ENCODE measurements at regions not wholly inside any gene's neighbourhood (a gene's known extent, or its start where the extent isn't known, plus 50 kb on each side); places are given as distances from the start of the nearest gene placed in this dataset.

DNA sequence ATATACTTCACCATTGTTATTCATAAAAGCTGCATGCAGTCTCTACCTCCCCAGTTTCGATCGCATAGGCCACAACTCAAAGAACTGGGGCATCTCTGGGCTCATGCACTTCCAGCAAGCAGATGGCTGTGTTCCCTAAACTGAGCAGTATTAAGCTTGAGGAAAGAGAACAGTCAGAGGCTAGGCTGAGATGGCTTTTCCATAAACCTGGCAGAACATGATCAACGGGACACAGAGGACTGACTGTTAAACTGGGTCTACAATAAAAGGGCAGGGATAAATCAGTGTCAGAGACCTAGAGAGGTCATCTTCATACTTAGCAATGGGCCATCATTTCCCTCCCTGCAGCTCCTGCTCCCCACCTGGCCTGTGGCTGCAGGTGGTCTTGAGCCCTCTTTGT is 171.0 kb upstream of the NECTIN1 start:
- no peak for TF ChIP-seq EZH2 (IDR thresholded peaks at IDR 0.05; ENCODE audit: low read depth, unreplicated experiment)
- no peak for TF ChIP-seq EZH2phosphoT487 (IDR thresholded peaks at IDR 0.05; ENCODE audit: unreplicated experiment)
- TF ChIP-seq CREB1 (CRISPR knock-in tag; IDR thresholded peaks at IDR 0.05; ENCODE audit: low read depth) = no peak
- TF ChIP-seq NANOG (IDR thresholded peaks at IDR 0.05; ENCODE audit: borderline replicate concordance) = no peak
- no peak for TF ChIP-seq STAT1 (IDR thresholded peaks at IDR 0.05; ENCODE audit: unreplicated experiment)
- TF ChIP-seq, protein P1, sequence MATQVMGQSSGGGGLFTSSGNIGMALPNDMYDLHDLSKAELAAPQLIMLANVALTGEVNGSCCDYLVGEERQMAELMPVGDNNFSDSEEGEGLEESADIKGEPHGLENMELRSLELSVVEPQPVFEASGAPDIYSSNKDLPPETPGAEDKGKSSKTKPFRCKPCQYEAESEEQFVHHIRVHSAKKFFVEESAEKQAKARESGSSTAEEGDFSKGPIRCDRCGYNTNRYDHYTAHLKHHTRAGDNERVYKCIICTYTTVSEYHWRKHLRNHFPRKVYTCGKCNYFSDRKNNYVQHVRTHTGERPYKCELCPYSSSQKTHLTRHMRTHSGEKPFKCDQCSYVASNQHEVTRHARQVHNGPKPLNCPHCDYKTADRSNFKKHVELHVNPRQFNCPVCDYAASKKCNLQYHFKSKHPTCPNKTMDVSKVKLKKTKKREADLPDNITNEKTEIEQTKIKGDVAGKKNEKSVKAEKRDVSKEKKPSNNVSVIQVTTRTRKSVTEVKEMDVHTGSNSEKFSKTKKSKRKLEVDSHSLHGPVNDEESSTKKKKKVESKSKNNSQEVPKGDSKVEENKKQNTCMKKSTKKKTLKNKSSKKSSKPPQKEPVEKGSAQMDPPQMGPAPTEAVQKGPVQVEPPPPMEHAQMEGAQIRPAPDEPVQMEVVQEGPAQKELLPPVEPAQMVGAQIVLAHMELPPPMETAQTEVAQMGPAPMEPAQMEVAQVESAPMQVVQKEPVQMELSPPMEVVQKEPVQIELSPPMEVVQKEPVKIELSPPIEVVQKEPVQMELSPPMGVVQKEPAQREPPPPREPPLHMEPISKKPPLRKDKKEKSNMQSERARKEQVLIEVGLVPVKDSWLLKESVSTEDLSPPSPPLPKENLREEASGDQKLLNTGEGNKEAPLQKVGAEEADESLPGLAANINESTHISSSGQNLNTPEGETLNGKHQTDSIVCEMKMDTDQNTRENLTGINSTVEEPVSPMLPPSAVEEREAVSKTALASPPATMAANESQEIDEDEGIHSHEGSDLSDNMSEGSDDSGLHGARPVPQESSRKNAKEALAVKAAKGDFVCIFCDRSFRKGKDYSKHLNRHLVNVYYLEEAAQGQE (IDR thresholded peaks at IDR 0.05; ENCODE audit: unreplicated experiment) = no peak
- H3K4me2 ChIP-seq = no peak overlapping the region
- no peak overlapping the region for H2AFZ ChIP-seq
- H3K4me3 ChIP-seq = no peak overlapping the region
- no peak; the same call in 2 of the 3 replicates for ATAC-seq
- Mint-ChIP-seq H3K4me1 (peaks cover 18% of the 10 kb centered on the region), H3K27me3 (ENCODE audit: insufficient read depth, low read depth, poor library complexity) (peaks cover 10% of the 10 kb centered on the region), H3K9me3 (no peaks in the 10 kb centered on the region), H3K36me3 (ENCODE audit: low read depth) (no peaks in the 10 kb centered on the region), H3K4me3 (no peak overlapping the region), H3K27ac (no peak overlapping the region)
- no peaks in the 10 kb centered on the region for H4K20me1 ChIP-seq (replicated peaks; ENCODE audit: insufficient read depth)
- H3K27ac ChIP-seq (ENCODE audit: low read depth) = no peak overlapping the region
- no peaks in the 10 kb centered on the region for H3K27me3 ChIP-seq (ENCODE audit: insufficient read depth)
- no peaks in the 10 kb centered on the region for H3K36me3 ChIP-seq (ENCODE audit: insufficient read depth)
- no peaks in the 10 kb centered on the region for H3K79me2 ChIP-seq (replicated peaks; ENCODE audit: insufficient read depth)
- peaks cover 6% of the 10 kb centered on the region; the same call in 1 of the 2 replicates for H3K4me1 ChIP-seq (ENCODE audit: insufficient read depth)
- no peaks in the 10 kb centered on the region; the same call in 1 of the 2 replicates for H3K9me2 ChIP-seq (ENCODE audit: insufficient read depth)
- DNase-seq (ENCODE audit: low spot score) = no peak
- no peaks in the 10 kb centered on the region for H3F3A ChIP-seq (replicated peaks; ENCODE audit: low read depth)

DNA sequence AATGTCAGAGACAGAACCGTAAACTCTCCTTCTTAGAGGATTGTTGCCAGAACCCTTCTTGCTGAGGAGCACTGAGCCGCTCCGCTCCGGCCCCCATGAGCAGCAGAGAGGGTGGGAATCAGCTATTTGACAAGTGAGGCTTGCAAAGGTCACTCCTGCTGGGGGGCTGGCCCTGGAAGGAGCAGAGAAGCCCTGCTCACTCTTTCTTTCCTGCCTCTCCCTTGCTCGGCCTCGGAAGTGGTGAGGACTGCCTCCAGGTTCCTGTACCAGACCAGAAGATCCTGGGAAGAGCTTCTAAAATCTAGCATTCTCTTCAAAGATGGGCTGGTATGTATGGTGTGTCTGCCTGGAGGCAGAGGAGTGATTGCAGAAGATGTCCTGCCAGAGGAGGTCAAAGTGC is 168.6 kb upstream of the NECTIN1 start:
- Histone ChIP-seq H3K9me2 (ENCODE audit: insufficient read depth) (no peaks in the 10 kb centered on the region), H3K27me3 (ENCODE audit: insufficient read depth) (no peaks in the 10 kb centered on the region), H4K20me1 (replicated peaks; ENCODE audit: insufficient read depth) (no peaks in the 10 kb centered on the region), H2AFZ (no peak overlapping the region), H3K36me3 (ENCODE audit: insufficient read depth) (no peaks in the 10 kb centered on the region), H3K4me1 (ENCODE audit: insufficient read depth) (peaks cover 6% of the 10 kb centered on the region; the same call in 1 of the 2 replicates), H3F3A (replicated peaks; ENCODE audit: low read depth) (no peaks in the 10 kb centered on the region), H3K4me3 (no peak overlapping the region), H3K4me2 (no peak overlapping the region), H3K27ac (ENCODE audit: low read depth) (no peak overlapping the region), H3K79me2 (replicated peaks; ENCODE audit: insufficient read depth) (no peaks in the 10 kb centered on the region)
- DNase-seq (ENCODE audit: low spot score) (no peak), ATAC-seq (no peak)
- no peak overlapping the region for H3K27ac Mint-ChIP-seq
- H3K4me3 Mint-ChIP-seq = no peak overlapping the region
- peaks cover 10% of the 10 kb centered on the region for H3K27me3 Mint-ChIP-seq (ENCODE audit: insufficient read depth, low read depth, poor library complexity)
- peaks cover 21% of the 10 kb centered on the region for H3K4me1 Mint-ChIP-seq
- H3K9me3 Mint-ChIP-seq = no peaks in the 10 kb centered on the region
- no peaks in the 10 kb centered on the region for H3K36me3 Mint-ChIP-seq (ENCODE audit: low read depth)
- TF ChIP-seq ZNF114 (CRISPR knock-in tag; IDR thresholded peaks at IDR 0.05) (no peak), STAT1 (IDR thresholded peaks at IDR 0.05; ENCODE audit: unreplicated experiment) (no peak), EZH2phosphoT487 (IDR thresholded peaks at IDR 0.05; ENCODE audit: unreplicated experiment) (no peak), ZNF331 (CRISPR knock-in tag; IDR thresholded peaks at IDR 0.05; ENCODE audit: low read depth) (no peak), POLR2AphosphoS5 (IDR thresholded peaks at IDR 0.05; ENCODE audit: low read depth) (no peak), JUNB (IDR thresholded peaks at IDR 0.05; ENCODE audit: unreplicated experiment) (no peak), EZH2 (IDR thresholded peaks at IDR 0.05; ENCODE audit: low read depth, unreplicated experiment) (no peak)
- TF ChIP-seq, protein P1 (IDR thresholded peaks at IDR 0.05; ENCODE audit: unreplicated experiment) = no peak
- TF ChIP-seq, protein P2, sequence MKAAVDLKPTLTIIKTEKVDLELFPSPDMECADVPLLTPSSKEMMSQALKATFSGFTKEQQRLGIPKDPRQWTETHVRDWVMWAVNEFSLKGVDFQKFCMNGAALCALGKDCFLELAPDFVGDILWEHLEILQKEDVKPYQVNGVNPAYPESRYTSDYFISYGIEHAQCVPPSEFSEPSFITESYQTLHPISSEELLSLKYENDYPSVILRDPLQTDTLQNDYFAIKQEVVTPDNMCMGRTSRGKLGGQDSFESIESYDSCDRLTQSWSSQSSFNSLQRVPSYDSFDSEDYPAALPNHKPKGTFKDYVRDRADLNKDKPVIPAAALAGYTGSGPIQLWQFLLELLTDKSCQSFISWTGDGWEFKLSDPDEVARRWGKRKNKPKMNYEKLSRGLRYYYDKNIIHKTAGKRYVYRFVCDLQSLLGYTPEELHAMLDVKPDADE (IDR thresholded peaks at IDR 0.05) = no peak
